ENCODE measurements at regions not wholly inside any gene's neighbourhood (a gene's known extent, or its start where the extent isn't known, plus 50 kb on each side); places are given as distances from the start of the nearest gene placed in this dataset.

DNA sequence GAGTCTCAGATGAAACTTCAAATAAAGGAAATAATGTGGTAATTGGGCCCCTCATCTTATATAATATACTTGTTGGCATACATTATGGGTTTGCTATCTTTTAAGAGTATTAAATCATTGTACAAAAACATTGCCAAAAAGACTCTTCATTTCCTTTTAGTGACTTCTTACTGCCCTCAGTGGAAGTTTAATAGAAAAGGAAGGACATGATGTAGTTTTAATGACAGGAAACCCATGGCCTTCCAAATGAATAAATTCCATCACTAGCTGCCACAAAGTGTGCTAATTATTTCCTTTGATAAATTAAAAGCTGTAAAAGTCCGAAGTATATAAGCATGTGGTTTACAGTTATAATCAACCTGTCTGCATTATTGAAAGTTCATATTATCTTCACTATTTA, 350.9 kb upstream of the HAND2 start:
- no peaks in the 10 kb centered on the region for H3K36me3 ChIP-seq (ENCODE audit: insufficient read depth, low read length)
- H3K79me2 ChIP-seq (ENCODE audit: insufficient read depth, low read length) = no peaks in the 10 kb centered on the region
- no peak overlapping the region for H2AFZ ChIP-seq (ENCODE audit: low read length)
- no peaks in the 10 kb centered on the region for H3K4me1 ChIP-seq (ENCODE audit: insufficient read depth, low read length, poor library complexity, severe bottlenecking)
- H3K9me2 ChIP-seq (replicated peaks; ENCODE audit: low read depth, low read length) = no peaks in the 10 kb centered on the region
- no peak for TF ChIP-seq EZH2phosphoT487 (IDR thresholded peaks at IDR 0.05; ENCODE audit: borderline replicate concordance)
- TF ChIP-seq, protein P1, sequence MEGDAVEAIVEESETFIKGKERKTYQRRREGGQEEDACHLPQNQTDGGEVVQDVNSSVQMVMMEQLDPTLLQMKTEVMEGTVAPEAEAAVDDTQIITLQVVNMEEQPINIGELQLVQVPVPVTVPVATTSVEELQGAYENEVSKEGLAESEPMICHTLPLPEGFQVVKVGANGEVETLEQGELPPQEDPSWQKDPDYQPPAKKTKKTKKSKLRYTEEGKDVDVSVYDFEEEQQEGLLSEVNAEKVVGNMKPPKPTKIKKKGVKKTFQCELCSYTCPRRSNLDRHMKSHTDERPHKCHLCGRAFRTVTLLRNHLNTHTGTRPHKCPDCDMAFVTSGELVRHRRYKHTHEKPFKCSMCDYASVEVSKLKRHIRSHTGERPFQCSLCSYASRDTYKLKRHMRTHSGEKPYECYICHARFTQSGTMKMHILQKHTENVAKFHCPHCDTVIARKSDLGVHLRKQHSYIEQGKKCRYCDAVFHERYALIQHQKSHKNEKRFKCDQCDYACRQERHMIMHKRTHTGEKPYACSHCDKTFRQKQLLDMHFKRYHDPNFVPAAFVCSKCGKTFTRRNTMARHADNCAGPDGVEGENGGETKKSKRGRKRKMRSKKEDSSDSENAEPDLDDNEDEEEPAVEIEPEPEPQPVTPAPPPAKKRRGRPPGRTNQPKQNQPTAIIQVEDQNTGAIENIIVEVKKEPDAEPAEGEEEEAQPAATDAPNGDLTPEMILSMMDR (conservative IDR thresholded peaks at IDR 0.05; ENCODE audit: low read length) = no peak
- H4K20me1 ChIP-seq (ENCODE audit: insufficient read depth, low read length, poor library complexity, severe bottlenecking) = no peaks in the 10 kb centered on the region
- no peak overlapping the region for H3K4me3 ChIP-seq (ENCODE audit: low read length, poor library complexity, severe bottlenecking)
- no peak overlapping the region for H3K4me2 ChIP-seq (ENCODE audit: low read depth, low read length, poor library complexity, severe bottlenecking)
- peaks cover 5% of the 10 kb centered on the region for H3K27me3 ChIP-seq (ENCODE audit: insufficient read depth, low read length, poor library complexity, severe bottlenecking)
- H3K9me3 ChIP-seq (ENCODE audit: insufficient read depth, low read depth, low read length) = no peaks in the 10 kb centered on the region
- H3K9ac ChIP-seq (ENCODE audit: low read depth, low read length, poor library complexity, severe bottlenecking) = no peak overlapping the region
- H3F3A ChIP-seq (ENCODE audit: low read depth) = no peaks in the 10 kb centered on the region

DNA sequence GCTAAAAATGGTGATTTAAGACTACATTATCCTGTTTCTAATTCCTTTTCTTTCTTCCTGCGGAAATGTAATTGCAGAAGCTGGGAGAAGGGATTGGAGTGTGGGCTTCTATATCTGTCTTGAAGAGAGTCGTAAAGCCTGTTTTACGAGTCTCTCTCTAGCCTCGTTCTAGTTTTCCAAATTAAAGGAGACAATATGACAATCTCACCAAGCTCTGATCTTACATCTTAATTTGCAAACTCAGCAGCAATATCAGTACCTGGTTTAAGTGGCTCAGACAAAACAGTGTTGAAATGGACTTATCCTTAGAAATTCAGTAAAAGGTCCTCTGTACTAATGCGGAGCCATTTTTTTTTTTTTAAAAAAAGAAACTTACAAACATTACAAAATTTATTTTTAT, 349.5 kb upstream of the HAND2 start:
- no peaks in the 10 kb centered on the region for H3K9me2 ChIP-seq (replicated peaks; ENCODE audit: low read depth, low read length)
- H3K4me1 ChIP-seq (ENCODE audit: insufficient read depth, low read length, poor library complexity, severe bottlenecking) = no peaks in the 10 kb centered on the region
- peaks cover 11% of the 10 kb centered on the region for H3K27me3 ChIP-seq (ENCODE audit: insufficient read depth, low read length, poor library complexity, severe bottlenecking)
- no peaks in the 10 kb centered on the region for H3K79me2 ChIP-seq (ENCODE audit: insufficient read depth, low read length)
- no peaks in the 10 kb centered on the region for H4K20me1 ChIP-seq (ENCODE audit: insufficient read depth, low read length, poor library complexity, severe bottlenecking)
- H3K36me3 ChIP-seq (ENCODE audit: insufficient read depth, low read length) = no peaks in the 10 kb centered on the region
- H3K9me3 ChIP-seq (ENCODE audit: insufficient read depth, low read depth, low read length) = no peaks in the 10 kb centered on the region
- H3F3A ChIP-seq (ENCODE audit: low read depth) = no peaks in the 10 kb centered on the region
- no peak overlapping the region for H3K4me2 ChIP-seq (ENCODE audit: low read depth, low read length, poor library complexity, severe bottlenecking)
- TF ChIP-seq, protein P1 (conservative IDR thresholded peaks at IDR 0.05; ENCODE audit: low read length) = no peak
- no peak for TF ChIP-seq EZH2phosphoT487 (IDR thresholded peaks at IDR 0.05; ENCODE audit: borderline replicate concordance)
- no peak overlapping the region for H3K4me3 ChIP-seq (ENCODE audit: low read length, poor library complexity, severe bottlenecking)
- H2AFZ ChIP-seq (ENCODE audit: low read length) = no peak overlapping the region
- no peak overlapping the region for H3K9ac ChIP-seq (ENCODE audit: low read depth, low read length, poor library complexity, severe bottlenecking)

DNA sequence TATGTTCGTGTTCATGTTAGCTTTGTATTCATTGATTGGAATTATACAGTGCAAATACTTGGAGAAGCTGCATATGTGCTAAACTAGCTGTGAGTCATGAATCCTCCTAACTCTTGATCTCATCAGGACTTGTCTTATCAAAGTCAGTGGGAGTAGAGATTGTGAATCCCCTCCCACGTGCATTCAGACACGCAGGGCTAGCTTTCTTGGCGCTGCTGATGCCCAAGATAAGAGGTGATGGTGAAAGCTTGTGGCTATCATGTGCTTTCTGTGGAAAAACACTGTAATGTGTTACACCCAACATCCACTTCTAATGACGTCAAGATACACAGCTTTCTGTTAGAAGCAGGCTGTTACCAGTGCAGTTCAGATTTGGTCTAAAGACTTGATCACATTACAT, 348.7 kb upstream of the HAND2 start:
- H3K4me1 ChIP-seq (ENCODE audit: insufficient read depth, low read length, poor library complexity, severe bottlenecking) = no peaks in the 10 kb centered on the region
- no peak overlapping the region for H2AFZ ChIP-seq (ENCODE audit: low read length)
- no peaks in the 10 kb centered on the region for H3K79me2 ChIP-seq (ENCODE audit: insufficient read depth, low read length)
- TF ChIP-seq EZH2phosphoT487 (IDR thresholded peaks at IDR 0.05; ENCODE audit: borderline replicate concordance) = no peak
- TF ChIP-seq, protein P1 (conservative IDR thresholded peaks at IDR 0.05; ENCODE audit: low read length) = no peak
- no peak overlapping the region for H3K4me2 ChIP-seq (ENCODE audit: low read depth, low read length, poor library complexity, severe bottlenecking)
- H3K4me3 ChIP-seq (ENCODE audit: low read length, poor library complexity, severe bottlenecking) = no peak overlapping the region
- peaks cover 11% of the 10 kb centered on the region for H3K27me3 ChIP-seq (ENCODE audit: insufficient read depth, low read length, poor library complexity, severe bottlenecking)
- no peaks in the 10 kb centered on the region for H3K9me2 ChIP-seq (replicated peaks; ENCODE audit: low read depth, low read length)
- H3F3A ChIP-seq (ENCODE audit: low read depth) = no peaks in the 10 kb centered on the region
- no peaks in the 10 kb centered on the region for H4K20me1 ChIP-seq (ENCODE audit: insufficient read depth, low read length, poor library complexity, severe bottlenecking)
- no peak overlapping the region for H3K9ac ChIP-seq (ENCODE audit: low read depth, low read length, poor library complexity, severe bottlenecking)
- no peaks in the 10 kb centered on the region for H3K9me3 ChIP-seq (ENCODE audit: insufficient read depth, low read depth, low read length)
- H3K36me3 ChIP-seq (ENCODE audit: insufficient read depth, low read length) = no peaks in the 10 kb centered on the region

Data from Loucy (cell line).